GM19239 (cell line): ENCODE measurements at regions not wholly inside any gene's neighbourhood (a gene's known extent, or its start where the extent isn't known, plus 50 kb on each side); places are given as distances from the start of the nearest gene placed in this dataset.

ENCODE experiments used
- DNase-seq: peaks from one replicate; pipeline ENCODE4 v3.0.0; 2011; ENCODE audit warnings: low spot score; ENCODE audit not compliant: insufficient read length
- FAIRE-seq: peaks from 2 replicates; lab custom pipeline; 2011; peaks lifted over from hg19 to GRCh38; lab: Jason Lieb, UNC

DNA sequence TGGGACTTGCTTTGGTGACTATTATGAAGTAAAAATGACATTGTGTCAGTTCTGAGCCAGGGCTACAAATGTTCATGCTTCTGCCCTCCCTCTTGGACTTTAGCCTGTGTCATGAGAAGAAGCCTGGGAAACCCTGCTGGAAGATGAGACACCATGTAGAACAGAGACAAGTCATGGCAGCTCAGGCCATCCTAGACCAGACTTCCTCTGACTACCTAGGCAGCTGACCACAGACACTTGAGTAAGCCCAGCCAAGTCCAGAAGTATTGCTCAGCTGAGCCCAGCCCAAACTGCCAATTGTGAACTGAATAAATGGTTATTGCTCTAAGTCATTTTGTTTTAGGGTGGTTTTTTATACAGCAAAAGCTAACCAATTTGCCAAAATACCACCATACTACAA lies 467.6 kb upstream of the CNKSR2 start:
- DNase-seq (no peak), FAIRE-seq (no peak)

DNA sequence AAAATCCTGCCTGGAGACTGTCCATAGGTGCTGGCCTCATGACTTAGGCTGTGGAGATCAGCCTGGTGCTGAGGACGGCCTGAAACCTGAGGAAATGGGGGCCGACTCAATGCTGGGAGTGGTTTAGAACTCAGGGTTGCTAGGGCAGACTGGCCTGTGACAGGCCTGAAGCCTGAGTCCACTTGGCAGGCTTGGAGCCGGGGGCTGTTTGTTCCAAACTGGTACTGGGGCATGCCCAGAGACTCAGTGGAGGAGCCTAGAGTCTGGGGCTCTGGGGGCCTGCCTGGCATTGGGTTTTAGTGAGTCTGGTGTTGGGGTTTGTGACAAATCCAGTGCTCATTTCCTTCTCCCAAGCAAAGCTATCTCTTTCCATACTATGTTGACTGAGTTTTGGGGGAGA lies 489.7 kb upstream of the CNKSR2 start:
- no peak for FAIRE-seq
- no peak for DNase-seq

DNA sequence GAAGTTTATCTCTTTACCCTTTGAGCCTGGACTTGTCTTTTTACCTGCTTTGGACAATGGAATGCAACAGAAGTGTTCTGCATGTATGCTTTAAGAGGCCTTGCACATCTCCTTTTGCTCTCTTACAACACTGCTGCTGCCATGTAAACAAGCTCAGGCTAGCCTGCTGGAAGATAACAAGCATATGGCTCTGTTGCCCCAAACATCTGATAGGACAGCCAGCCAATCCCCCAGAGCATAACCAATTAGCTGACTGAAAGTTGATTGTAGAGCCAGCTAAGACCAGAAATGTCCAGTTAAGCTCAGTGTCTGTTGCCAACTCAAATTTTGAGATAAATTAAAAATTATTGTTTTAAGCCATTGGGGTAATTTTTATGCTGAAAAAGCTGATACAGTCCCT lies 510.6 kb upstream of the CNKSR2 start:
- no peak for DNase-seq

DNA sequence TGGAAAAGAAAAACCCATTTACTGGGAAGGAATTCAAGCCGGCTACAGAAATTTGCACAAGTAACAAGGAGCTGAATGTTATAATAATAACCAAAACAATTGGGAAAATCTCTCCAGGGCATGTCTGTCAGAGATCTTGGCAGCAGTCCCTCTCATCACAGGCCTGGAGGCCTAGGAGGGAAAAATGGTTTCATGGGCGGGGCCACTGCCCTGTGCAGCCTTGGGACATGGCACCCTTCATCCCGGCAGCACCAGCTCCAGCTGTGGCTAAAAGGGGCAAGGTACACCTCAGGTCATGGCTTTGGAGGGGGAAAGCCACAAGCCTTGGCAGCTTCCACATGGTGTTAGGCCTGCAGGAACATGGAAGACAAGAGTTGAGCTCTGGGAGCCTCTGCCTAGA lies 513.1 kb upstream of the CNKSR2 start:
- DNase-seq = no peak
- no peak for FAIRE-seq

More for the DNA sequence above, 510.6 kb upstream of the CNKSR2 start:
- no peak for FAIRE-seq

DNA sequence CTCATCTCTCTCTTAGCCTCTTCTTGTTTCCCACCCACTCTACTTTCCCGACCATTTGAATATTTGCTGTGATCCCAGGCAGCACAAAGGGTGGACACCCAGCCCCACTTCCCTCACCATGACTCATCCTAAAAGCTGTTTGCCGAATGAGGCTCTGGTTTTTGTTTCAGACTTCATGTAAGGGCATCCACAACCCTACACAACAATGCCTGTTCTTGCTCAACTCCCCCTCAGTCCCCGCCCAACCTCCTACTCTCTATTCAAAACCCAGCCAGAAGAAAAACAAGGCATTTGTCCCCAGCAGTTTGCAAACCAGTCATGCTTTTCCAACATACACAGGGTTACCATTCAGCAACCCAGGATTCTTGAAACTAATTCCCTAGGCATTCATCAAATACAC lies 516.5 kb upstream of the CNKSR2 start:
- no peak for FAIRE-seq
- DNase-seq = no peak

DNA sequence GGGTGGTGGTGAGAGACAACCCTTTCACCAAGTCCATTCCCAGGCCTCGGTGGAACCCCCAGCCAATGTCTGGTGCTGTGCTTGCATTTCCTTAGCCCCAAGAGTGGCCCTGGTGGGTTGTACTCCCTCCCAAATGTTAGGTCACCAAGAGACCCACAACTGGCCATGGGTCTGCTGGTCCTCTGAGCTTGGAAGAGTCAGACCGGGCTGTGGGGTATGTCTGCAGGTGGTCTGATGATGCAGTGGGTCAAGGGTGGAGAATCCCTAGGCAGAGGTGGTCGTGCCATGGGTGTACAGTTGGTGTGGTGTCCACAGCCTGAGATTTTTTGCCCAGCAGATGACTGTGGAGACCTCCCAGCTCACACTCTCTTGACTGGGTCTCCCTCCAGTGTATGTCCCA lies 535.7 kb upstream of the CNKSR2 start:
- FAIRE-seq = no peak
- DNase-seq = no peak

DNA sequence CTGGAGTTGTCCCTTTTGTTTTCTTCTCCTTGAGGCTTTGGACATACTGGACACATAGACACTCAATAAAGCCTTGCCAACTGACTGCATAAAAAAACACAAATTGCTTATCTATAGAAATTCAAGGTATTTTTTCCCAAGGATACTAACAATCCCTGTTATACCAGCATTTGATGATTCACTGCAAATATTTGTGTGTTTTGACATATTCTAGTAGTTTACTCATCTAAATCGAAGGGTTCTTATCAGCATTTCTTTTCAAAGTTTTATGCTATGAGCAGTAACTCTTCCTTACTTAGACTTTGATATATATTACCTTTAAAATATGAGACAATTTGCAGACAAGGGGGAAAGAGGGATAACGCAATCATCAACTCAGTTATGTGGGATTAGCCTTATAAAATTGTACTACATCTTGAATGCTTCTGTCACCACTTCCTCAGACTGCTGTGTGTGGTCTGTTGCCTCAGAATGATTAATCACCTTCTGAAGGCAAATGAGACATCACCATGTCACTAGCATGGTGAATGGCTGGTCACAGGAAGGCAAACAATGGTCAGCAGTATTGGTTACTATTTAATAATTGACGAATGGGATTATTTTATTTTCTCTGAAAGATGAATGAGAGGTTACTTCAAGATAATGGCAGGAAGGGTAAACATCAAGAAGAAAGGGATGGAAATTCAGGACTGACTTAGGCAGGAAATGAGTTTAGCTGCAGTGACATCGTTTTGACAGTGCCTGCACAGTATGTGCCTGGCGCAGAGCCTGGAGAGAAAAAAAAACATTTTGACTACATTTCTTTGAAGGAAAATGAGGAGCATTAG lies 544.3 kb upstream of the CNKSR2 start:
- no peak for DNase-seq
- no peak for FAIRE-seq

DNA sequence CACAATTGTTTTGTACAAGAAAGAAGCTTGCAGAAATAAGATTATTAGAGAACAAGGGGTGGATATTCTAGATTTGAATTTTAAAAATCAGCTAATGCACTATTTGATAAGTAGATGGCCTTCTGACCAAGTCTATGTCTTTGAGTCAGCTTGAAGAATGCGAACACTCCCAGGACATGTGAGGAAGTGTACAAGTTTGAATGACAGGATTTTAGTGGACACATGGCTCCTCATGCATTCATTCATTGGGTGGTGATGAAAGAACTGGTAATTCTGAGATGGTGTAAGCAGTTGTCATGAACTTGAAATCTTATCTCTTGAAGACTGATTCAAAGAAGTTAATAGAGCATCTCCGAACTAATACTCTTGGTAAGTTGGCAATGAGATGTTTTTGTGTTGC lies 548.2 kb upstream of the CNKSR2 start:
- FAIRE-seq = no peak
- DNase-seq = no peak

DNA sequence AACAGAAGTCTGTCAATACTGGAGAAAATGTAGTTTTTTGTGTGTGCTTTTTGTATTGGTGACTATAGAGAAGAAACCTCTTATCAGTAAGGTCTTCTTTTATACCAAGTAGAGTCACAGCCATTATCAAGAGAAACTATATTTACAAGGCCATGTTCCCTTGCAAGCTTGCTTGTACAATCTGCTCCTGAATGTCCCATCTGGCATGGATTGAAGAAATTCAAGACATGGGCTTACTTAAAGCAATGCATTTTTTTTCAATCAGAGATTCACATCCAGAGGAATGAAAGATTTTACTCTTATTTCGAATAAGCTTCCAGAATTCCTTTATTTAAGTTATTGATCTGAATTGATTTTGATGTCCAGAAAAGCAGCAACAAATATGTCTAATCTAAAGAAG lies 537.3 kb upstream of the RPS6KA3 start:
- DNase-seq (no peak), FAIRE-seq (no peak)

DNA sequence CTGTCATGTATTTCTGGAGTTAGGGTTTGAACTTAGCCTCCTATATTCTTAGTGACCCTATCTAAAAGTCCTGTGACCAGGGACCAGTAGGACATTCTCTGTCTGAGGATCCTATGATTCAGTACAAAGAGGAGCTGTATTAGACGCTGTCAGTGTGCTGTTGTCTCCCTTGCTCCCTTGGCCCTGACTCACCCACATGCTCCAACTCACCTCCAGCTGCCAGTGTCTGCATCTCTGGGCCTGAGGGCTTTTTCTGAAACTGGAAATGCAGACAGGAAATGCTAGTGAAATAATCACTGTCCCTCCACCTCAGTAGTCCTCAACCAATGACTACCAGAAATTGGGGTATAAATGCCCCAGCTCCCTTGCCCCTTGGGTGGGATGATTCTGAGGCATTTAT lies 535.3 kb upstream of the RPS6KA3 start:
- DNase-seq (no peak), FAIRE-seq (no peak)

DNA sequence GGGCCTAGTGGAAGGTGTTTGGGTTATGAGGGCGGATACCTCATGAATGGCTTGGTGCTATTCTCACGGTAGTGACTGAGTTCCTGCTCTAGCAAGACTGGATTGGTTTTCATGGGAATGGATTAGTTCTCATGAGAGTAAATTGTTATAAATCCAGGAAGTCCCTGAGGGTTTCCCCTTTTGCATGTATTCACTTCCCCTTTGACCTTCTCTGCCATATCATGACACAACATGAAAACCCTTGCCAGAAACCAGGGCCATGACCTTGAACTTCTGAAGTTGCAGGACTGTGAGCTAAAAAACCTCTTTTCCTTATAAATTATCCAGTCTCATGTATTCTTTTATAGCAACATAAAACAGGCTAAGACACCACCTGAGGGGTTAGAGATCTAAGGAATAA lies 529.7 kb upstream of the RPS6KA3 start:
- FAIRE-seq (no peak), DNase-seq (no peak)

DNA sequence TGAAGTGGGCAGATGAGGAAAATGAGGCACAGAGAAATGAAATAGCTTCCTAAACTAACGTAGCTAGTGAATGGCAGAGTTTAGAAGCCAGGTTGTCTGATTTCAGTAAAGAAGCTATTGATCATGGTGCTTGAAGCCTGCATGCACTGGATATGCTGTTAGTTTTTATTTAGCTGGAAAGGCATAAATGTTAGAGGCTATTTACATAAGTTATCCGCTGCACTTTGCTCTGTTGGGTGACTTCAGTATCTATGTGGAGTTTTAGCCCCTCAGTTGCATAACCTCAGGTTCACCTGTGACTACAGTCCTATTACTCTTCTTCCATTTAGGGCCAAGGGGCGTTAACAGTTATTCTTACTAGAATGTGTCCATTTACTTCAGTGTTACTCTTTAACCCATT lies 522.4 kb upstream of the RPS6KA3 start:
- DNase-seq = no peak
- no peak for FAIRE-seq

DNA sequence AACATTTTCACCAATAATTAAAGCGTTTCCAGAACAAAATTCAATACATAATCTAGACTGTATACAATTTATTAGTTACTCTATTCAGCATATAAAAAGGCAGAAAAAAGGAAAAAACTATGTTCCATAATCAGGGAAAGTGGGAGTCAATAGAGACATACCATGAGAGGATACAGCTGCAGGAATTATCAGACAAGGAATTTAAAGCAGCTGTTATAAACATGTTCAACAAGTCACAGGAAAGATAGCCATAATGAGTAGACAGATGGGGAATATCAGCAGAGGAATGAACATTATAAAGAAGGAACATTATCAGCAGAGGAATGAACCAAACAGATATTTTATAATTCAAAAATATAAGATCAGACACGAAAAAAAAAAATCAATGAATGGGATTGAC lies 500.6 kb upstream of the RPS6KA3 start:
- FAIRE-seq (no peak), DNase-seq (no peak)

DNA sequence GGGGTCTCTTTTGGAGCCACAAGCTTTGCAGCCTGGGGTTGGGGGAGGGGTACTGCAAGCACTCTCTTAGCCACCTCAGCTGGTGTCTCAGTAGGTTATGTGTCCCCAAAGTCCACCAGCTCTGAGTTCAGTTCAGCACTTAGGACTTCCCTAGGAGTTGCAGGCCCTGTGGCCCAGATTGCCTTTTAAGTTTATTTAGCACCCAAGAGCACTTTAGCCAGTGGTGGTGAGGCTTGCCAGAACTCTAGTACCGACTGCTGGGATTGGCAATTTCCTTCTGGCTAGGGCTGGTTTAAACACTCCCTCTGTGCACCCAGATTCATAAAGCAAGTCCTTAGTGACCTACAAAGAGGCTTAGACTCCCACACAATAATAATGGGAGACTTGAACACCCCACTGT lies 489.9 kb upstream of the RPS6KA3 start:
- DNase-seq (no peak), FAIRE-seq (no peak)

DNA sequence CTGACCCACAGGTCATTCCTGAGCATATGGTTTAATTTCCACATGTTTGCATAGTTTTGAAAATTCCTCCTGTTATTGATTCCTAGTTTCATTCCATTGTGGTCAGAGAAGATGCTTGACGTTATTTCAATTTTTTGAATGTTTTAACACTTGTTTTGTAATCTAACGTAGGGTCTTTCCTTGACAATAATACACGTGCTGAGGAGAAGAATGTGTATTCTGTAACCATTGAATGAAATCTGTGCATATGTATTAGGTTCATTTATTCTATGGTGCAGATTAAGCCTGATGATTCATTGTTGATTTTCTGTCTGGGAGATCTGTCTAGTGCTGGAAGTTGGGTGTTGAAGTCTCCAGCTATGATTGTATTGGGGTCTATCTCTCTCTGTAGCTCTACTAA lies 486.4 kb upstream of the RPS6KA3 start:
- no peak for FAIRE-seq

DNA sequence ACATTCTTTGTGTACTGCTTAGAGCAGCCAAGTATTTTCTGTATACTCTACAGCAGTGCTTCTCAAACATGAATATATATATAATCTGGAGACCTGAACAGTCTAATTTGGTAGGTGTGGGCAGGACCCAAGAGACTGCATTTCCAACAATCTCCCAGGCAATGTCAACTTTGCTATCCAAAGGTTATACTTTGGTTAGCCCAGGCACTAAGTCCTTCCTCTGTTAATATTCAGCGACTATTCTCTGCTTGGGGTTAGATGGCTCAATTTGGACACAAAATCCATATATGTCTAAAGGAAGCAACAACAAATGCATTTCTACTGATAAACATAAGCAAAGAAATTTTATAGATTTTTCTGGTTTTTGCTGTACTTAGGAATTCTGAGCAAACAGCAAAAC lies 480.0 kb upstream of the RPS6KA3 start:
- DNase-seq = no peak
- no peak for FAIRE-seq

More for the DNA sequence above, 486.4 kb upstream of the RPS6KA3 start:
- DNase-seq = no peak

DNA sequence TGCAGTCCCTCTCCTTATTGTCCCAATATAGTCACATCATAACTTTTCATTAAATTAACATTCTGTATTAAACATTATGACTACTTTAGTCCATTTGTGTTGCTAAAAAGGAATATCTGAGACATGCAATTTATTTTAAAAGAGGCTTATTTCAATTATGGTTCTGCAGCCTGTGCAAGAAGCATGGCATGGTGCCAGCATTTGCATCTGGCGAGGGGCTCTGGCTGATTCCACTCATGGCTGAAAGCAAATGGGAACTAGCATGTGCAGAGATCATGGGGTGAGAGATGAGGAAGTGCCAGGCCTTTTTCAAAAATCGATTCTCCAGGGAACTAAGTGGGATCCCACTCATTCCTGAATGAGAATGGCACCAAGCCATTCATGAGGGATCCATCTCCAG lies 476.3 kb upstream of the RPS6KA3 start:
- FAIRE-seq (no peak), DNase-seq (no peak)

DNA sequence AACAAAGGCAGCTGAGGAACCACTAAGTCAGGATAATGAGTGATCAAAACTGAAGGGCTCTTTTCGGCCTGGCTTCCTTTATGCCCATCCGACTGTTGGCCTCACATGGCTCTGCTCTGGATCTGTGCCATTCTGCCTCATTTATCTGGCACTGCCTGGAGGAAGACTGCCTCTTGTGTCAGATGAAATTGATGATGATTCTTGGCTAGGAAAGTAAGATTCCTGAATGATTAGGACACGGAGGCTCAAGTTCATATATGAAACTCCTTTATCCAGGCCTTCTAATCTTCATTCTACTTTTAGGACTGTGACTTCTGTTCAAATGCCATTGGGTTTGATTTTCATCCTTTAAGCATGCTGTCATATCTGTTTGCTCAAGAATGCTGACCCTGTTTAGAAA lies 475.4 kb upstream of the RPS6KA3 start:
- DNase-seq = no peak
- no peak for FAIRE-seq

DNA sequence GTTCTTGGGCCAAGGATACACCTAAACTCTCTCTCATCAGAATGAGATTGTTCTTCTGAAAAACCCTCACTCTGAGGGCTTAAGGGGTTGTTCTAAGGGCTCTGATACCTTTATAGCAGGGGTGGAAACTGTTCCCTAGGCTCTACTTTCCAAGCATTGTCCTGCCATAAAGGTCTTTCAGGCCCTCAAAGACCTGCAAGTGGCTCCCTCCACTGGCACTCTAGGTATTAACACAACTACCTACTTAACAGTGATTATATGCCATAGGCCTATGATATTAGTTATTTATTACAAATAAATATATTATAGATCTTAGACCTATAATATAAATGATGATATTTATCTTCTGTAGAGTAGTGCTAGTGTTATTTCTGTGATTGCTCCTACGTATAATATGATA lies 473.7 kb upstream of the RPS6KA3 start:
- FAIRE-seq (no peak), DNase-seq (no peak)

DNA sequence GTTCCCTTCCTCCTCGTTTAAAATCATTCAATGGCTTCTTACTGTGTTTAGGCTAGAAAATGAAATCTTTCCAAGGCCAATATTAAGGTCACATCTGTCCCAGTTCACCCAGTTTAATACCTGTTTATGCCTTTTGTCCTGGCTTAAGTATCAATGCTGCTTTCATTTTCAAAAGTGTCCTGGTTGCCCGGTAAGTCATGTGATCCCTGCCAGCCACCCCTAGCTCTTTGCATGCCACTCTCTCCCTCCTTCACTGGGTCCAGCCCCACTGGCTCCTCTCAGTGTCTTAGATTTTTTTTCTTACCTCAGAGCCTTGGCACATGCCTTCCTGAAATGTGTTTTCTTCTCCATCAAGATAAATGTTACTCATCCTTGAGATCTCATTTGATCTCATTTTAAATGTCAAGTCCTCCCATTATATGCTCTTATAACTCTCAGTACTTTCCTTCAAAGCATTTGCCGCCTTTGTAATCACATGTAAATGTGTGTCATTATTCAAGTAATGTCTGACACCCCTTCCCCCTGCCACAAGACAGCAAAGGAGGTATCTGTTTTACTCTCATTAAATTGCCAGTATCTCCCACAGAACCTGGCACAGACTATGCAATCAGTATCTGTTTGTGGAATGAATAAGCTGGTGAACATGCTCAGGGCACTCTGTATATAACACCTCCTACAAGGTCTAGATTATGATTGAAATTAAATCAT lies 472.5 kb upstream of the RPS6KA3 start:
- no peak for FAIRE-seq

DNA sequence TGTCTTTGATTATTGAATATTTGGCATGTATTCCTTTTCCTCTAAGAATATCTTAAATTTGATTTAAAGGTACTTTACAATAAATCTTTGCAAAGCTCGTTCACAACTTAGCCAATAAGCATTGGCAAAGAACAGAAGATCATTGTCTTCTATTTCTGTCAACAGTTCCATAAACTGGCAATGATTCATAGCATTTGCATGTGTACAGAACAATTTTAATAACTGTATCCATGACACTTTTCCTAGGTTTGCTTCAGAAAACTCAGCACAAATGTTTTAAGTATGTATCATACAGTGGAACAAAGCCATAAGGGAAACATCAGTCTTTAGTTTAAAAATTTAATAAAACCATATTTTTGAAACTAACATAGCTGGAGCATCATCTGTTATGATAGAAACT lies 462.7 kb upstream of the RPS6KA3 start:
- DNase-seq (no peak), FAIRE-seq (no peak)

More for the DNA sequence above, 472.5 kb upstream of the RPS6KA3 start:
- DNase-seq = no peak

DNA sequence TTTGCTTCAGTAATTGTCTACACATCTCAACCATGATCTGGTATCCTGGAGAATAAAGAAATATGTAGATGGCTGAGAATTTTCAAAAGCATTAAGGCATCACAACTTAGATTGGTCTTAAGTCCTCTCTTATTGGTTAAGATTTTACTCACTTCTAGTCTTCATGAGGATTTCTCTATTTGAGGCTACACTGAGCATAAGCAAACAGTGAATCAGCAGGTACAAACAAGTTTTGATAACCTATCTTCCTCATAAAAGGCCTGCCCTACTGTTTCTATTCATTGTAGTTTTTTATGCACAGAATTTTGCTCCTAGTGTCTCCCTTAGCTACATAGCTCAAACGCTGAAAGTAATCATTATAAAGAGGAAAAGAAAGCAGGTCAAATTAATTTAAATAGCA lies 460.7 kb upstream of the RPS6KA3 start:
- FAIRE-seq = no peak
- DNase-seq = no peak
